H1 (cell line): ENCODE measurements at regions not wholly inside any gene's neighbourhood (a gene's known extent, or its start where the extent isn't known, plus 50 kb on each side); places are given as distances from the start of the nearest gene placed in this dataset.

Experiments
- CTCF ChIA-PET: fragments of 300-600 bp; sonication (Branson Sonifier 250); formaldehyde crosslinking; loops from one replicate; lab custom pipeline; 2021; ENCODE audit not compliant: partially characterized antibody; lab: Charles Lee
- POLR2A ChIA-PET: fragments of 300-600 bp; sonication (Branson Sonifier 250); formaldehyde crosslinking; loops from one replicate; lab custom pipeline; 2021; ENCODE audit warnings: inconsistent platforms; ENCODE audit not compliant: partially characterized antibody; lab: Charles Lee
- DNase-seq, 2 experiments: peaks; one replicate each; pipeline versions ENCODE4 v3.0.0 to v3.0.0-alpha.2; 2010 to 2022; ENCODE audit warnings: low spot score in 2 of 2, low read depth in 1 of 2, mixed read lengths in 1 of 2
- FAIRE-seq: peaks from 2 replicates; lab custom pipeline; 2011; peaks lifted over from hg19 to GRCh38; lab: Jason Lieb, UNC
- H2AFZ ChIP-seq: 2 replicates; pipeline ENCODE4 v1.8.1; 2012; ENCODE audit warnings: low read length, inconsistent platforms
- H2AK5ac ChIP-seq: 2 replicates; pipeline ENCODE4 v1.6.1; 2013; ENCODE audit warnings: low read depth, low read length
- H2BK120ac ChIP-seq: replicated peaks from 2 replicates; pipeline ENCODE3; 2013; ENCODE audit warnings: low read depth, low read length, inconsistent platforms
- H2BK12ac ChIP-seq: 2 replicates; pipeline ENCODE4 v1.6.1; 2013; ENCODE audit warnings: low read depth, low read length
- H2BK15ac ChIP-seq: 2 replicates; pipeline ENCODE4 v1.6.1; 2013; ENCODE audit warnings: low read length
- H2BK20ac ChIP-seq: 2 replicates; pipeline ENCODE4 v1.6.1; 2013; ENCODE audit warnings: low read length
- H2BK5ac ChIP-seq: 2 replicates; pipeline ENCODE4 v1.6.1; 2013; ENCODE audit warnings: low read depth, low read length
- H3K14ac ChIP-seq: 2 replicates; pipeline ENCODE4 v1.6.1; 2013; ENCODE audit warnings: inconsistent platforms; ENCODE audit not compliant: insufficient read length
- H3K18ac ChIP-seq: 2 replicates; pipeline ENCODE4 v1.6.1; 2013; ENCODE audit warnings: low read length; ENCODE audit errors: extremely low read depth
- H3K23ac ChIP-seq: 2 replicates; pipeline ENCODE4 v1.6.1; 2013; ENCODE audit warnings: inconsistent platforms; ENCODE audit not compliant: insufficient read length
- H3K23me2 ChIP-seq: 2 replicates; pipeline ENCODE4 v1.6.1; 2013; ENCODE audit warnings: low read depth, low read length
- H3K27ac ChIP-seq: 2 replicates; pipeline ENCODE4 v1.6.1; 2011; ENCODE audit warnings: low read depth, low read length, inconsistent platforms
- H3K27me3 ChIP-seq, 4 experiments: replicated peaks in 1 of 4; 1 replicate in 1 of 4; 2 replicates in 3 of 4; pipeline versions ENCODE4 v1.6.1 to v1.8.1; 2011 to 2013; ENCODE audit warnings: low read length in 3 of 4, mild to moderate bottlenecking in 3 of 4, inconsistent platforms in 2 of 4, mixed read lengths in 2 of 4, moderate library complexity in 1 of 4; ENCODE audit not compliant: control insufficient read depth in 3 of 4, insufficient read depth in 3 of 4; ENCODE audit errors: extremely low read depth in 1 of 4
- H3K36me3 ChIP-seq, 4 experiments: 2 replicates each; pipeline versions ENCODE4 v1.6.1 to v1.8.1; 2011 to 2013; ENCODE audit warnings: mild to moderate bottlenecking in 4 of 4, low read length in 3 of 4, moderate library complexity in 2 of 4, control low read depth in 1 of 4, inconsistent platforms in 1 of 4; ENCODE audit not compliant: insufficient read depth in 4 of 4, control insufficient read depth in 2 of 4
- H3K4ac ChIP-seq: replicated peaks from 2 replicates; pipeline ENCODE3; 2013; ENCODE audit warnings: low read length, low read depth, mixed read lengths, inconsistent platforms; ENCODE audit not compliant: insufficient read length
- H3K4me1 ChIP-seq, 4 experiments: replicated peaks in 1 of 4; 1 replicate in 1 of 4; 2 replicates in 3 of 4; pipeline versions ENCODE4 v1.6.1 to v1.8.1; 2011 to 2013; ENCODE audit warnings: low read length in 3 of 4, inconsistent platforms in 2 of 4, mixed read lengths in 1 of 4; ENCODE audit not compliant: insufficient read depth in 4 of 4, control insufficient read depth in 3 of 4
- H3K4me2 ChIP-seq, 2 experiments: 2 replicates each; pipeline versions ENCODE4 v1.6.1 to v1.8.1; 2011 to 2013; ENCODE audit warnings: low read depth in 2 of 2, low read length in 2 of 2, control low read depth in 1 of 2, inconsistent platforms in 1 of 2, mild to moderate bottlenecking in 1 of 2; ENCODE audit not compliant: insufficient read depth in 1 of 2
- H3K4me3 ChIP-seq, 4 experiments: fragments of 200-600, 300-600 bp in 1 of 4; sonication (generic), shearing (Covaris generic), sonication (Bioruptor Twin) in 1 of 4; 2 replicates each; pipeline versions ENCODE4 v1.5.1 to v1.8.1; 2011 to 2016; ENCODE audit warnings: low read length in 4 of 4, low read depth in 3 of 4, control low read depth in 2 of 4, inconsistent platforms in 2 of 4, mild to moderate bottlenecking in 2 of 4, mixed read lengths in 1 of 4, moderate library complexity in 1 of 4; ENCODE audit not compliant: insufficient read depth in 2 of 4; ENCODE audit errors: extremely low read depth in 1 of 4
- H3K56ac ChIP-seq: replicated peaks from 2 replicates; pipeline ENCODE3; 2013; ENCODE audit warnings: low read depth, mild to moderate bottlenecking, mixed read lengths, low read length, inconsistent platforms; ENCODE audit not compliant: insufficient read length
- H3K79me1 ChIP-seq: 2 replicates; pipeline ENCODE4 v1.6.1; 2013; ENCODE audit warnings: low read depth, low read length, control low read depth
- H3K79me2 ChIP-seq, 2 experiments: 2 replicates each; pipeline versions ENCODE4 v1.6.1 to v1.8.1; 2012 to 2013; ENCODE audit warnings: low read length in 2 of 2, mild to moderate bottlenecking in 2 of 2, inconsistent platforms in 1 of 2; ENCODE audit not compliant: insufficient read depth in 2 of 2, control insufficient read depth in 1 of 2
- H3K9ac ChIP-seq, 4 experiments: replicated peaks in 1 of 4; 1 replicate in 1 of 4; 2 replicates in 3 of 4; pipeline versions ENCODE4 v1.6.1 to v1.8.1; 2011 to 2013; ENCODE audit warnings: low read depth in 3 of 4, low read length in 3 of 4, control low read depth in 2 of 4, mild to moderate bottlenecking in 2 of 4, moderate library complexity in 2 of 4, inconsistent platforms in 1 of 4; ENCODE audit errors: extremely low read depth in 1 of 4
- H3K9me3 ChIP-seq, 2 experiments: 2 replicates each; pipeline versions ENCODE4 v1.6.1 to v1.8.1; 2012 to 2013; ENCODE audit warnings: mild to moderate bottlenecking in 2 of 2, moderate library complexity in 2 of 2, control low read depth in 1 of 2, inconsistent platforms in 1 of 2, low read depth in 1 of 2, low read length in 1 of 2, mixed read lengths in 1 of 2; ENCODE audit not compliant: insufficient read depth in 2 of 2
- H4K20me1 ChIP-seq, 2 experiments: replicated peaks in 1 of 2; 2 replicates each; pipeline versions ENCODE3 to v1.8.1; 2011 to 2013; ENCODE audit warnings: inconsistent platforms in 2 of 2, low read length in 2 of 2, mild to moderate bottlenecking in 1 of 2; ENCODE audit not compliant: insufficient read depth in 2 of 2, control insufficient read depth in 1 of 2
- H4K5ac ChIP-seq: 2 replicates; pipeline ENCODE4 v1.6.1; 2013; ENCODE audit warnings: low read length, low read depth, mixed read lengths, inconsistent platforms; ENCODE audit not compliant: insufficient read length
- H4K8ac ChIP-seq: 2 replicates; pipeline ENCODE4 v1.8.0; 2013; ENCODE audit warnings: mild to moderate bottlenecking, moderate library complexity, low read length, inconsistent platforms; ENCODE audit not compliant: insufficient read depth; ENCODE audit errors: extremely low read depth
- H4K91ac ChIP-seq: replicated peaks from 2 replicates; pipeline ENCODE3; 2013; ENCODE audit warnings: low read length, mixed read lengths, inconsistent platforms; ENCODE audit not compliant: insufficient read length
- CHD2 ChIP-seq: IDR thresholded peaks from 2 replicates; pipeline ENCODE4 v1.6.1; 2012; ENCODE audit warnings: low read length, improper control_type of control experiment
- JUN ChIP-seq: IDR thresholded peaks from 2 replicates; pipeline ENCODE4 v1.6.1; 2011; ENCODE audit warnings: low read depth, mild to moderate bottlenecking, improper control_type of control experiment, low read length
- MAX ChIP-seq: IDR thresholded peaks from 2 replicates; pipeline ENCODE4 v1.6.1; 2012; ENCODE audit warnings: inconsistent platforms
- RXRA ChIP-seq: IDR thresholded peaks from 2 replicates; pipeline ENCODE4 v1.6.1; 2011; ENCODE audit warnings: low read depth, mild to moderate bottlenecking, low read length, moderate library complexity; ENCODE audit not compliant: insufficient read depth
- SIRT6 ChIP-seq: IDR thresholded peaks from one replicate; pipeline ENCODE4 v1.7.1; 2012; ENCODE audit warnings: low read length, inconsistent platforms
- TAF1 ChIP-seq: IDR thresholded peaks from 2 replicates; pipeline ENCODE4 v1.6.1; 2011; ENCODE audit warnings: mild to moderate bottlenecking, low read depth, low read length
- TEAD4 ChIP-seq: IDR thresholded peaks from 2 replicates; pipeline ENCODE4 v1.6.1; 2012; ENCODE audit warnings: low read depth, low read length, inconsistent platforms, mixed read lengths
- whole genome bisulfite sequencing, 2 experiments: shearing (Covaris generic) in 1 of 2; methylation state at CpG; one replicate each; pipeline versions ENCODE4 v1.1.6 to v1.1.7; 2013 to 2015; ENCODE audit warnings: low lambda C conversion rate in 2 of 2, mixed read lengths in 2 of 2, inconsistent platforms in 1 of 2, low coverage in 1 of 2, missing lambda C conversion rate in 1 of 2; ENCODE audit not compliant: insufficient replicate concordance in 2 of 2, insufficient coverage in 1 of 2, insufficient read length in 1 of 2; ENCODE audit errors: extremely low coverage in 1 of 2, missing lambda C conversion rate in 1 of 2; 5-methylcytosine and 5-hydroxymethylcytosine counted together

- no peak overlapping the region for H3K9ac ChIP-seq
- H4K91ac ChIP-seq, result peak overlapping the region; percentile 31
- no peaks in the 10 kb centered on the region for H3K79me2 ChIP-seq
- peaks cover 9 to 23% (median 18%) of the 10 kb centered on the region in 4 experiments for H3K4me1 ChIP-seq
- 84% methylated on average over 5 of the region's 5 CpGs; no CpG with 5 or more reads in 1 of the 2 experiments for WGBS, 2 experiments
- H2BK20ac ChIP-seq, result peak overlapping the region; percentile 81; the same call in 1 of the 2 replicates
- H3K56ac ChIP-seq, result no peak overlapping the region
- H3K4ac ChIP-seq, result no peak overlapping the region
- H3K18ac ChIP-seq, result no peak overlapping the region
- ChIA-PET CTCF (interaction anchor here (0.5 to 2.5 kb wide), 12 partner anchors 9 to 1263 kb away, joined by 3 to 10 read pairs (median 4); no protein-coding TSS in a partner anchor), POLR2A (interaction anchor here (1.2 kb wide), 1 partner anchor 13 kb away, joined by 3 read pairs; no protein-coding TSS in a partner anchor)
- no peak overlapping the region for H3K27ac ChIP-seq
- peak overlapping the region; percentile 52; the same call in 1 of the 2 replicates for H2BK12ac ChIP-seq
- no peak overlapping the region for H2BK120ac ChIP-seq
- no peak overlapping the region for H4K8ac ChIP-seq
- H3K9me3 ChIP-seq, result no peaks in the 10 kb centered on the region
- H3K36me3 ChIP-seq, result no peaks in the 10 kb centered on the region
- no peaks in the 10 kb centered on the region for H3K79me1 ChIP-seq
- no peak overlapping the region for H2BK5ac ChIP-seq
- H4K20me1 ChIP-seq, result no peaks in the 10 kb centered on the region
- H3K4me2 ChIP-seq, result no peak overlapping the region
- H3K23ac ChIP-seq, result no peak overlapping the region
- FAIRE-seq (no peak), DNase-seq (no peak)
- no peak overlapping the region for H2BK15ac ChIP-seq
- TF ChIP-seq TEAD4 (no peak), TAF1 (no peak), SIRT6 (no peak), MAX (no peak), RXRA (no peak), JUN (no peak), CHD2 (no peak)
- H2AFZ ChIP-seq, result no peak overlapping the region
- H3K4me3 ChIP-seq, result no peak overlapping the region
- no peak overlapping the region for H3K14ac ChIP-seq
- no peaks in the 10 kb centered on the region; a peak in 1 of 7 replicates for H3K27me3 ChIP-seq
- H2AK5ac ChIP-seq, result peak overlapping the region; percentile 41
- H4K5ac ChIP-seq, result no peak overlapping the region
- no peaks in the 10 kb centered on the region for H3K23me2 ChIP-seq
These were observed 272.2 kb downstream of the CDC5L start for GRCh38 chr6:44659726-44660125.
